ENCODE measurements at regions not wholly inside any gene's neighbourhood (a gene's known extent, or its start where the extent isn't known, plus 50 kb on each side); places are given as distances from the start of the nearest gene placed in this dataset.

GRCh38 chr3:165532851-165533250, 304.4 kb downstream of the BCHE start:
- TF ChIP-seq, protein P1, sequence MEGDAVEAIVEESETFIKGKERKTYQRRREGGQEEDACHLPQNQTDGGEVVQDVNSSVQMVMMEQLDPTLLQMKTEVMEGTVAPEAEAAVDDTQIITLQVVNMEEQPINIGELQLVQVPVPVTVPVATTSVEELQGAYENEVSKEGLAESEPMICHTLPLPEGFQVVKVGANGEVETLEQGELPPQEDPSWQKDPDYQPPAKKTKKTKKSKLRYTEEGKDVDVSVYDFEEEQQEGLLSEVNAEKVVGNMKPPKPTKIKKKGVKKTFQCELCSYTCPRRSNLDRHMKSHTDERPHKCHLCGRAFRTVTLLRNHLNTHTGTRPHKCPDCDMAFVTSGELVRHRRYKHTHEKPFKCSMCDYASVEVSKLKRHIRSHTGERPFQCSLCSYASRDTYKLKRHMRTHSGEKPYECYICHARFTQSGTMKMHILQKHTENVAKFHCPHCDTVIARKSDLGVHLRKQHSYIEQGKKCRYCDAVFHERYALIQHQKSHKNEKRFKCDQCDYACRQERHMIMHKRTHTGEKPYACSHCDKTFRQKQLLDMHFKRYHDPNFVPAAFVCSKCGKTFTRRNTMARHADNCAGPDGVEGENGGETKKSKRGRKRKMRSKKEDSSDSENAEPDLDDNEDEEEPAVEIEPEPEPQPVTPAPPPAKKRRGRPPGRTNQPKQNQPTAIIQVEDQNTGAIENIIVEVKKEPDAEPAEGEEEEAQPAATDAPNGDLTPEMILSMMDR (IDR thresholded peaks at IDR 0.05; ENCODE audit: extremely low read depth, insufficient read depth, missing control alignments): no peak
- DNase-seq (ENCODE audit: low spot score): no peak
- in situ Hi-C loops (cut with MboI; ENCODE audit: low pct_unique_long_range_greater_than_20kb, low sequenced_read_pairs, unreplicated experiment): no loop called here

DNA sequence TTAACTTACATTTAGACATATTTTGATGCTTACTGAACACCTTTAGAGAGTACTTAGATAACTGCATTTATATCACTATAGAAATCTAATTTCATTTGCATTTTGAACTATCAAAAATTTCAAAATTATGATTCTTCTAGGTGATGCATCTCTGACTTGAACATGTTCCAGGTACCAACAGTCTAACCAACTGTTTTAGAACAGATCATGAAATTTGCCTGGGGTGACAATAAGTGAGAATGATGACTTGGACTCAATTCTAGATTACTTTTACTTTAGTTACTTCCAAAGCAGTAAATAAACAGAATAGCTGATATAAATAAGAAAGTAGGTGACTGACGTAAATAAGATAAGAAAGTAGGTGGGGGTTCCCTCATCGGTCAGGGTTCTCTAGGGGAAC, 307.8 kb downstream of the BCHE start:
- DNase-seq (ENCODE audit: low spot score): no peak
- TF ChIP-seq, protein P1 (IDR thresholded peaks at IDR 0.05; ENCODE audit: extremely low read depth, insufficient read depth, missing control alignments): no peak
- in situ Hi-C loops (cut with MboI; ENCODE audit: low pct_unique_long_range_greater_than_20kb, low sequenced_read_pairs, unreplicated experiment): no loop called here

GRCh38 chr3:165526367-165526766, 310.9 kb downstream of the BCHE start:
- DNase-seq (ENCODE audit: low spot score): no peak
- TF ChIP-seq, protein P1 (IDR thresholded peaks at IDR 0.05; ENCODE audit: extremely low read depth, insufficient read depth, missing control alignments): no peak
- in situ Hi-C loops (cut with MboI; ENCODE audit: low pct_unique_long_range_greater_than_20kb, low sequenced_read_pairs, unreplicated experiment): no loop called here

DNA sequence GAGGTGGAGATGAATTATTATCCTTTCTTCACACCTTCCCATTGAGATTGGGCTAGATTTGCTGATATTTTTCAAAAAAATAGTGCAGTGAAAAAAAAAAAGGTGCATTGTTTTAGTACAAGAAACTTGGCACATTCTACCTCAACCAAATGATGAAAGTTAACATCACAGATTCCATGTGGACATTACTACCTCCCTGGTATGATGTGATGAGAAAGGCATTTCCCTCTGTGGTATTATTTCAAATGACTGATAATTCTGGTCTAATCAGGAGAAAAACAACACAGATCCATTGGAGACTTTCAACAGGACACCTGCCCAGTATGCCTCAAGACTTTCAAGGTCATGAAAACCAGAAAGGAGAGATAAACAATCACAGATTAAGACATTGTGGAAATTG, 313.4 kb downstream of the BCHE start:
- DNase-seq (ENCODE audit: low spot score): no peak
- TF ChIP-seq, protein P1 (IDR thresholded peaks at IDR 0.05; ENCODE audit: extremely low read depth, insufficient read depth, missing control alignments): no peak
- in situ Hi-C loops (cut with MboI; ENCODE audit: low pct_unique_long_range_greater_than_20kb, low sequenced_read_pairs, unreplicated experiment): no loop called here

GRCh38 chr3:165522386-165522785, 314.8 kb downstream of the BCHE start:
- TF ChIP-seq, protein P1 (IDR thresholded peaks at IDR 0.05; ENCODE audit: extremely low read depth, insufficient read depth, missing control alignments): no peak
- in situ Hi-C loops (cut with MboI; ENCODE audit: low pct_unique_long_range_greater_than_20kb, low sequenced_read_pairs, unreplicated experiment): no loop called here
- no peak for DNase-seq (ENCODE audit: low spot score)

- TF ChIP-seq, protein P1 (IDR thresholded peaks at IDR 0.05; ENCODE audit: extremely low read depth, insufficient read depth, missing control alignments): no peak
- in situ Hi-C loops (cut with MboI; ENCODE audit: low pct_unique_long_range_greater_than_20kb, low sequenced_read_pairs, unreplicated experiment): no loop called here
- no peak for DNase-seq (ENCODE audit: low spot score)
Measured at GRCh38 chr3:165521131-165521871, 315.9 kb downstream of the BCHE start.

All from GM13977 (cell line).